ENCODE measurements at regions not wholly inside any gene's neighbourhood (a gene's known extent, or its start where the extent isn't known, plus 50 kb on each side); places are given as distances from the start of the nearest gene placed in this dataset.

DNA sequence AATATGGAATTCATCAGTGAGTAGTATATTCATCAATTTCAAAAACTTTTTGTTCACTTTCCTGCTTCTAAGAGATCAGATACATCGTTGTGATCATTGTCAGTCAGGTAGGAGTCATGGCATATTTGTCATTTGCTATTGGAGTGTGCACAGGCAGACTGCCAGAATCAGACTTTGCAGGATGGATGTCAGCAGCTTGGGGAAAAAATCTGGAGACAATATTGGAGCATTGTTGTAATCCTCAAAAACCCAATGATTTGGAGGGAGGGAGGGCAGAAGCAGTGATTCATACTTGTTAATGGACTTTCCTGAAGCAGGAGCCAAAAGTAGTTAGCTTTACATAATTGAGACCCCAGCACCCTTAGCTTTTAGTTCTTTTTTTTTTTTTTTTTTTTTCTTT, 59.6 kb upstream of the DRP2 start:
- DNase-seq (ENCODE audit: low spot score) (no peak), ATAC-seq (ENCODE audit: low FRiP score) (no peak)
- TF ChIP-seq, protein P1, sequence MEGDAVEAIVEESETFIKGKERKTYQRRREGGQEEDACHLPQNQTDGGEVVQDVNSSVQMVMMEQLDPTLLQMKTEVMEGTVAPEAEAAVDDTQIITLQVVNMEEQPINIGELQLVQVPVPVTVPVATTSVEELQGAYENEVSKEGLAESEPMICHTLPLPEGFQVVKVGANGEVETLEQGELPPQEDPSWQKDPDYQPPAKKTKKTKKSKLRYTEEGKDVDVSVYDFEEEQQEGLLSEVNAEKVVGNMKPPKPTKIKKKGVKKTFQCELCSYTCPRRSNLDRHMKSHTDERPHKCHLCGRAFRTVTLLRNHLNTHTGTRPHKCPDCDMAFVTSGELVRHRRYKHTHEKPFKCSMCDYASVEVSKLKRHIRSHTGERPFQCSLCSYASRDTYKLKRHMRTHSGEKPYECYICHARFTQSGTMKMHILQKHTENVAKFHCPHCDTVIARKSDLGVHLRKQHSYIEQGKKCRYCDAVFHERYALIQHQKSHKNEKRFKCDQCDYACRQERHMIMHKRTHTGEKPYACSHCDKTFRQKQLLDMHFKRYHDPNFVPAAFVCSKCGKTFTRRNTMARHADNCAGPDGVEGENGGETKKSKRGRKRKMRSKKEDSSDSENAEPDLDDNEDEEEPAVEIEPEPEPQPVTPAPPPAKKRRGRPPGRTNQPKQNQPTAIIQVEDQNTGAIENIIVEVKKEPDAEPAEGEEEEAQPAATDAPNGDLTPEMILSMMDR (IDR thresholded peaks at IDR 0.05) = no peak

DNA sequence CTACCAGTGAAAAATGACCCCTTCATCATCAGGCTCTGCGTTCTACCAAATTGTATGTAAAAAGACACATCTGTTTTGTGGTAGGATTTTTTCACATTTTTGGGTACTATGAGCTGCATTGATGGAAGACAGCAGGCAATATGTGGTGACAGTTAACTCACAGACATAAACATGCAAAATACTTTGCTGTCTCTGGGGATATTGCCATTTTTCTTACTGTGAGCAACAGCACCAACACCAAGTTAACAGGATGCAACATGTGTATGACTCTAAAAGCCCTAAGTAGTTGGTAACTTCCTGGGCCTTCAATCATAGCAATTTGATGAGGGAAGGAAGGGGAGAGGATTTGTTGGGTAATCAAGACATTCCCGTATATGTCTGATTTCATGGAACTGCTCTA, 56.4 kb upstream of the DRP2 start:
- ATAC-seq (ENCODE audit: low FRiP score) (no peak), DNase-seq (ENCODE audit: low spot score) (no peak)
- TF ChIP-seq, protein P1 (IDR thresholded peaks at IDR 0.05) = no peak

DNA sequence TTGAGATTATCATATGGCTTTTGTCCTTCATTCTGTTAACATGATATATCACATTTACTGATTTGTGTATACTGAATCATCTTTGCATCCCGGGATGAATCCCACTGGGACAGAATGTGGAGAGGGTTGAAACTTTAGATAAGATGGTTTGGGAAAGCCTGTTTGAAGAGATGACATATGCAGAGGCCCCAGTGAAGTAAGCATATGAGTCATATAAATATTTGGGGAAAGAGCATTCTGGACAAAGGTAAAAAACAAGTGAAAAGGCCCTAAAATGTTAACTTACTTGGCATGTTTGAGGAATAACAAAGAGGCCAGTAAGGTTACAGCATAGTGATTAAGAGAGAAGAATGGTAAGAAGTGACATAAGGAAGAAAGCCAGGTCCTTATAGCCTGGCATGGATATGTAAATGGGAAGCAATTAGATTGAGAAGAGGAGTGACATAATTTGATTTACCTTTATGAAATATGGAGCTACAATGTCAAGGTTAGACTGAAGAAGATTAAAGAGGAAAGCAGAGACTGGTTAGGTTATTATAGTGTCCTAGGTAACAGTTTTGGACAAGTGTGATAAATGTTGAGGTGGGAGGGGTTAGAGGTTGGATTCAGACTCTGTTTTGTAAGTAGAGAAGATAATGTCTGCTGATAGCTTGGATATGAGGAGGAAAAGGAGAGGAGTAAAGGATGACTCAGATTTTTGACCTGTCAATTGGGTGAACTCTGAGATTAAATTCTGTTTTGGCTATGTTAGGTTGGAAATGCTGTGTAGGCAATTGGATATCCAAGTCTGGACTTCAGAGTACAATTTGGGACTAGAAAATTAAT, 54.6 kb upstream of the DRP2 start:
- ATAC-seq (ENCODE audit: low FRiP score) (peak; percentile 64), DNase-seq (ENCODE audit: low spot score) (no peak)
- TF ChIP-seq, protein P1 (IDR thresholded peaks at IDR 0.05) = no peak

Data from omental fat pad (tissue), 3 donors.